ENCODE measurements at regions not wholly inside any gene's neighbourhood (a gene's known extent, or its start where the extent isn't known, plus 50 kb on each side); places are given as distances from the start of the nearest gene placed in this dataset.
"Not testable (repeated sequence)": the region's sequence is repeated elsewhere in the genome, so short reads cannot be mapped to it uniquely, and the experiment has no call there.

DNA sequence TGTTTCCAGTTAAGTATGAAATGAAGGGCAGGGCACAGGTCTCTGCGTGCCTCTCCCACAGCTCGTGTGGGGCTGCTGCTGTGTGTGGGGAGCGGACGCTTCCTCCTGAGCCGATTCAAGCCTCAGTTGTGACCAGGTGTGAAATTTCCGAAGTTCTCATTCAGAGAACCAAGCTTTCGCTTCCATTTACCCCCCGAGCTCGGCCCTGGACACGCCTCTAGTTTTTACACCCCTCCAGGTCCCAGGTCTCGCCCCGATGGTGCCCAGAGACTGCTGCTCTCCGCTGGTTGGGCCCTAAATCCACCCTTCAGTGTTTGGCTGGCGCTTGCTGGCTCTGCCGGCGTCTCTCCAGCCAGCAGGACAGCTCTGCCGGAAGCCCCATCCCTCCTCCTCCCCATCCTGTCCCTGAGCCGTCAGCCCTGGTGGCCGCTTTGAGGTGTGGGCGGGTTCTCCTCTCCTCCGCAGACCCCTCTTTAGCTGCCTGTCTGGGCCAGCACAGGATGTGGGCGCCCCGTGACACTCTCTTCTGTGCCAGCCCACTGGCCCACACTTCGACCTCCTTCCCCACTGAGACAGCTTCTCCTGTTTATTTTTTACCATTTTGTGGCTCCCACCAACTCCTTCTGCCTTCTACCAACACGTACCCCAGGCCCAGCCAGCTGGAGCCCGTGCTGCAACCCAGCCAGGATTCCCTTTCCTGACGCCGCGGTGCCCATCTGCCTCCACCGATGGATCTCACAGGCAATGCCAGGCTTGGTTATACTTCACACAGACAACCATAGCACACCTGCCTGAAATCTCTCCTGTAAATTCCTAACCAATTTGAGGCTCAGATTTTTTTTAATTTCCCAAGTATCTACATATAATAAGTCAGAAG, 142.8 kb downstream of the DLL1 start:
- DNase-seq (ENCODE audit: low read depth) = peak; percentile 44

DNA sequence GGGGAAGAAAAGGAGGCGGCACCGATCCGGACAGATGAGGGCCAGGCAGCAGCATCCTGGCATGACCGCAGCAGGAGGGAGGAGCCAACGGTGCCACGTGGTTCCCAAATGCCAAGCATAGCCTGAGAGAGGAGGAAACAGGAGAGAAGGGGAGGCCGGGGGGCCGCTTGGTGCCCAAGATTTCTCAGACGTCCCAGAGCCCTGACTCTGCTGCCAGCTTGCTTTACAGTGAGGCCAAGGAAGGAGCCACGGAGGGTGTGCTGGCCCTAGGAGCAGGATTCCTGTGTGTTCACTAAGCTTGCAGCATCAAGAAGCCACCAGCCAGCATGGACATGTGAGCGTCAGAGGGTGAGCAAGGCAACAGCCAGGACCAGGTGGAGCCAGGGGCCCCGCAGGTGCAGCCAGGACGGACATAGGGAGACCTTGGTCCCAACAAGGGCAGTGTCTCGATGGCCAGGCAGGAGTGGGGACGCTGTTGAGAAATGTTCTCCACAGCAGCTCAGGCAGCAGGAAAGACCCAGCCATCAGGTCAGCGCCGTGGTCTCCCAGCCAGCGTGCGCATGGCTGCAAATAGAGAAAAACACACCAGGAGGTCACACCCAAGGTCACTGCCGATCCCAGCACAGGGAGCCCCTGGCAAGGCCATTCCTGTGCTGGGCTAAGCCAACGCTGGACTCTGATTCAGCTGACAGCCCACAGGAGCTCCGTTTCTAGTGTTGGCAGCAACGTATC, 143.7 kb downstream of the DLL1 start:
- no peak for DNase-seq (ENCODE audit: low read depth)

DNA sequence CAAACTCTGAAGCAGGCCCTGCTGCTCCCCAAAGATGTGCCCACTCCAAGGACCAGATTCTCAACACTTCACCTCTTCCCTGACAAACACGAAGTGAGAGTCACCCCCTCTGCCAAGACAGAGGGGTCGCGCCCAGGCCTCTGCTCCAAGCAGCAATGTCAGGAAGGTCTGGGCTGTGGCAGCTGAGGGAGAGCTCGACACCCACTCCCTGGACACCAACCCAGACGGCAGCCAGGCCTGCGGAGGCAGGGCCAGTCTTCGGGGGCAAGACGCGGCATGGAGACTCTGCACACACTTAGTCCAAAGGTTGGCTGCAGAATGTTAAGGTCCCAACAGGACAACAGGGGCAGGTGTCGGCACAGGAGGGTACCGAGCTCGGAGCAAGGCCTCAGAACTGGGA, 144.2 kb downstream of the DLL1 start:
- no peak for DNase-seq (ENCODE audit: low read depth)

DNA sequence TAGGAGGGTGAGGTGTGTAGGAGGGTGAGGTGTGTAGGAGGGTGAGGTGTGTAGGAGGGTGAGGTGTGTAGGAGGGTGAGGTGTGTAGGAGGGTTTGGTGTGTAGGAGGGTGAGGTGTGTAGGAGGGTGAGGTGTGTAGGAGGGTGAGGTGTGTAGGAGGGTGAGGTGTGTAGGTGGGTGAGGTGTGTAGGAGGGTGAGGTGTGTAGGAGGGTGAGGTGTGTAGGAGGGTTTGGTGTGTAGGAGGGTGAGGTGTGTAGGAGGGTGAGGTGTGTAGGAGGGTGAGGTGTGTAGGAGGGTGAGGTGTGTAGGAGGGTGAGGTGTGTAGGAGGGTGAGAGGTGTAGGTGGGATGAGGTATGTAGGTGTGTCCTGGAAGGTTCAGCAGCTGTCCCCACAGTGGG, 144.7 kb downstream of the DLL1 start:
- not testable (repeated sequence) for DNase-seq (ENCODE audit: low read depth)

DNA sequence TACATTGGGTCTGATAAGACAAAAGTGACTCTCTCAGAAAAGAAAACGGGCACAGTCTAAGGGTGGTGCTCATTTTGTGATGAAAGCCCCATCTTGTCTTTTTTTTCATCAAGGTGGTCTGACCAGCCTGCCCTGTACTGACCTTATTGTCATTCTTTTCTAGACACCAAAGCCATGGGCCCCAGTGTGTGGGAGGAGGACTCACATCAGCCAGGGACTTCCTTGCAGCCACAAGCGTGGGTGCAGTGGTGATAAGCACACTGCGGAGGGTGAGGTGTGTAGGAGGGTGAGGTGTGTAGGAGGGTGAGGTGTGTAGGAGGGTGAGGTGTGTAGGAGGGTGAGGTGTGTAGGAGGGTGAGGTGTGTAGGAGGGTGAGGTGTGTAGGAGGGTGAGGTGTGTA, 145.2 kb downstream of the DLL1 start:
- not testable (repeated sequence) for DNase-seq (ENCODE audit: low read depth)

DNA sequence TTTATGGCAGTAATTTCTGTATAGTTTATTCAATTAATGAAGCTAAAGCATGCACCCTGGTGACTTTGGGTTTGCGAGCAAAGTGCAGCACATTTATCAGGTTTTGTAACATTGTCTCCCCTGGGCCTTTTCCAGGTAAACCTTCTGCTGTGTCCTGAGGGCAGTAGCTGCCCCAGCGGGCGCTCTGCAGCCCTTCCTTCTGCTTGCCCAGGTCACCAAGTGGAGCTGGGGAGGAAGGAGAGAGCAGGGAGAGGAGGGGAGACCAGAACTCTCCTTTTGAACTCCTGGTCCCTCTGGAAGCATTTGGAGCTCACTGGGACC, 145.6 kb downstream of the DLL1 start:
- no peak for DNase-seq (ENCODE audit: low read depth)

DNA sequence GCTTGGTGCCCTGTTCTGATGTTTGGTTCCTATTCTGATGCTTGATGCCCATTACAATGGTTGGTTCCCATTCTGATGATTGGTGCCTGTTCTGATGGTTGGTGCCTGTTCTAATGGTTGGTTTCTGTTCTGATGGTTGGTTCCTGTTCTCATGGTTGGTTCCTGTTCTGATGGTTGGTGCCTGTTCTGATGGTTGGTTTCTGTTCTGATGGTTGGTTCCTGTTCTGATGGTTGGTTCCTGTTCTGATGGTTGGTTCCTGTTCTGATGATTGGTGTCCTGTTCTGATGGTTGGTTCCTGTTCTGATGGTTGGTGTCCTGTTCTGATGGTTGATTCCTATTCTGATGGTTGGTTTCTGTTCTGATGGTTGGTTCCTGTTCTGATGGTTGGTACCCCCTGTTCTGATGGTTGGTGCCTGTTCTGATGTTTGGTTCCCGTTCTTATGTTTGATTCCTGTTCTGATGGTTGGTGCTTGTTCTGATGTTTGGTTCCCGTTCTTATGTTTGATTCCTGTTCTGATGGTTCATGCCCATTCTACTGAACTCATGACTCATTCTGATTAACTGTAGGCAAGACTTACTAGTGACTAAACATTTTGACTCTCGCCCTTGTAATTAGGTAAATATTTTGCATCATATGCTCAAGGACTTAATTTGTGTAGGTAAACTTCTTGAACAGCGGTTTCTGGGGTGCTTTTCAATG, 146.2 kb downstream of the DLL1 start:
- no peak for DNase-seq (ENCODE audit: low read depth)

DNA sequence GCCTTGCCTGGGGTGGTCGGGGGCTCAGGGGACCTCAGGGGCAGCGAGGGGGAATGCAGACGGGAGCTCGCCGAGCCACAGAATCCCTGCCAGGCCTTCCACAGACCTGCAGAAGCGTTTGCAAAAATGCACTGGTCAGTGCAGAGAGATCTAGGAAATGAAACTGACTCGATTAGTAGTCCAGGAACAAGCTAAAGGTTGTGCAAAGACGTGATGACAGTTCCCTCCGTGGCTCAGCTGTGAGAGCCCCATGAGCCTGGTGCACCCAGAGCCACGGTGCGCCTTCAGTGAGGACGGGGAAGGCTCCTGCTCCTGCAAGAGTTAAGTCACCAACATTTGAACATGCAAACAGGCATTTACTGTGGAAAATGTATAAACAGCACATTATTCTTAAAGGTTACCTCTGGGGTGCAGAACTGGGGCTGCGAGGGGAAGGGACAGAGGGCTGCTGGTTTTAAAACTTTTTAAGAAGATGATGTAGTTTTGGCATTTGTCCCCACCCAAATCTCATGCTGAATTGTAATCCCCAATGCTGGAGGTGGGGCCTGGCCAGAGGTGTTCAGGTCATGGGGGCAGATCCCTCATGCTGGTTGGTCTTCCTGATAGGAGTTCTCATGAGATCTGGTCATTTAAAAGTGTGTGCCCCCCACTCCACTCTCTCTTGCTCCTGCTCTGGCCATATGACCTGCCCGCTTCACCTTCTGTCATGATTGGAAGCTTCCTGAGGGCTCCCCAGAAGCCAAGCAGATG, 147.3 kb downstream of the DLL1 start:
- DNase-seq (ENCODE audit: low read depth) = no peak

DNA sequence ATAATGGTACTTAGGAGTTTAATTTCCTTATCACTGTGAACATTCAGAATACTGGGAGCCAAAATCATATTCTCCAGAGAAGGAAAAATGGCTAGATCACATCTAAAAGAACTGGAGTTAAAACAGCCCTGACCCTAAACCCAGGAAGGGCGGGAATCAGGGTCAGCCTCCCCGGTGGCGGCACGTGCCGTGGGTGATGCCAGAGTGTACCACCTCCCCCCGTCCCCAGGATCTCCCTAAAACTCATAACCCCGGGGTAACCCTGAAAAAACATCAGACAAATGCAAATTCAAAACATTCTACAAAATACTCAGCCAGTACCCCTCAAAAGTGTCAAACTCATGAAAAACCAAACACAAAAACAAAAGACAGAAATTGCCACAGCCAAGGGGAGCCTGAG, 148.3 kb downstream of the DLL1 start:
- DNase-seq (ENCODE audit: low read depth) = no peak

DNA sequence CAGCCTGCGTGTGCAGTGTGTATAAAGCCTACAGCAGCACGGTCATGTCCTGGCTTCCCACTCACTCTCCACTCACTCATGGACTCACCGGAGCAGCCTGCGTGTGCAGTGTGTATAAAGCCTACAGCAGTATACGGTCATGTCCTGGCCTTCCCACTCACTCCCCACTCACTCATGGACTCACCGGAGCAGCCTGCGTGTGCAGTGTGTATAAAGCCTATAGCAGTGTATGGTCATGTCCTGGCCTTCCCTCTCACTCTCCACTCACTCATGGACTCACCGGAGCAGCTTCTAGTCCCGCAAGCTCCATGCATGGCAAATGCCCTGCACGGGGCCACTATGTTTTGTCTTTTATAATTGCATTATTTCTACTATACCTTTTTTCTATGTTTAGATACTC, 149.8 kb downstream of the DLL1 start:
- DNase-seq (ENCODE audit: low read depth) = not testable (repeated sequence)

DNA sequence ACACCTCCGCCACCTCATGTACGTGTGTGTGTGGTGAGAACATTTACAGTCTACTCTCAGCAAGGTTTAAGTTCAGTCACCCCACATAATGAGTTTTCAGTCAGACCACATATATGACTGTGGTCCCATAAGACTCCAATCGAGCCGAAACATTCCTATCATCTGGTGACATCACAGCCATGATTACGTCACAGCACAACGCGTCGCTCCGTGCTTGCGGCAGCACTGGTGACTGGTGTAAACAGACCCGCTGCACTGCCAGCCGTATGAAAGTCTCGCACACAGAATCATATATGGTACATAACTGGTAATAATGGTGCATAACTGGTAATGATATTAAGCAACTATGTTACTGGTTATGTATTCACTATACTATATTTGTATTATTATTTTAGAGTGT, 150.7 kb downstream of the DLL1 start:
- no peak for DNase-seq (ENCODE audit: low read depth)

DNA sequence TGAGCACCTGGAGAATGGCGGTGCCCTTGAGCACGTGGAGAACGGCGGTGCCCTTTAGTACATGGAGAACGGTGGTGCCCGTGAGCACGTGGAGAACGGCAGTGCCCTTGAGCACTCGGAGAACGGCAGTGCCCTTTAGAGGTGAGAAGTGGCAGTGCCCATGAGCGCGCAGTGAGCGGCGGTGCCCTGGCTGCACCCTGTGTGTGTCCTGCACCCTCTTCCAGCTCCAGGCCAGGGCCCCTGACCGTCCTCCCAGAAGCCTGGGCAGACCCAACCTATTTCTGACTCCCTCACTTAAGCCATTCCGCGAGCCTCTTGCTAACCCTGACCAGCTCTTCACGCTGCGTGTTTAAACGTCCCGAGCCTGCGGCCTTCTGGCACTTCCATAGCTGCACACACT, 151.3 kb downstream of the DLL1 start:
- DNase-seq (ENCODE audit: low read depth) = no peak

DNA sequence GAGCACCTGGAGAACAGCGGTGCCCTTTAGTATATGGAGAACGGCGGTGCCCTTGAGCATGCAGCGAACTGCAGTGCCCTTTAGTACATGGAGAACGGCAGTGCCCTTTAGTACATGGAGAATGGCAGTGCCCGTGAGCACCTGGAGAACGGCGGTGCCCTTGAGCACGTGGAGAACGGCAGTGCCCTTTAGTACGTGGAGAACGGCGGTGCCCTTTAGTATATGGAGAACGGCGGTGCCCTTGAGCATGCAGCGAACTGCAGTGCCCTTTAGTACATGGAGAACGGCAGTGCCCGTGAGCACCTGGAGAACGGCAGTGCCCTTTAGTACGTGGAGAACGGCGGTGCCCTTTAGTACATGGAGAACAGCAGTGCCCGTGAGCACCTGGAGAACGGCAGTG, 151.8 kb downstream of the DLL1 start:
- not testable (repeated sequence) for DNase-seq (ENCODE audit: low read depth)

DNA sequence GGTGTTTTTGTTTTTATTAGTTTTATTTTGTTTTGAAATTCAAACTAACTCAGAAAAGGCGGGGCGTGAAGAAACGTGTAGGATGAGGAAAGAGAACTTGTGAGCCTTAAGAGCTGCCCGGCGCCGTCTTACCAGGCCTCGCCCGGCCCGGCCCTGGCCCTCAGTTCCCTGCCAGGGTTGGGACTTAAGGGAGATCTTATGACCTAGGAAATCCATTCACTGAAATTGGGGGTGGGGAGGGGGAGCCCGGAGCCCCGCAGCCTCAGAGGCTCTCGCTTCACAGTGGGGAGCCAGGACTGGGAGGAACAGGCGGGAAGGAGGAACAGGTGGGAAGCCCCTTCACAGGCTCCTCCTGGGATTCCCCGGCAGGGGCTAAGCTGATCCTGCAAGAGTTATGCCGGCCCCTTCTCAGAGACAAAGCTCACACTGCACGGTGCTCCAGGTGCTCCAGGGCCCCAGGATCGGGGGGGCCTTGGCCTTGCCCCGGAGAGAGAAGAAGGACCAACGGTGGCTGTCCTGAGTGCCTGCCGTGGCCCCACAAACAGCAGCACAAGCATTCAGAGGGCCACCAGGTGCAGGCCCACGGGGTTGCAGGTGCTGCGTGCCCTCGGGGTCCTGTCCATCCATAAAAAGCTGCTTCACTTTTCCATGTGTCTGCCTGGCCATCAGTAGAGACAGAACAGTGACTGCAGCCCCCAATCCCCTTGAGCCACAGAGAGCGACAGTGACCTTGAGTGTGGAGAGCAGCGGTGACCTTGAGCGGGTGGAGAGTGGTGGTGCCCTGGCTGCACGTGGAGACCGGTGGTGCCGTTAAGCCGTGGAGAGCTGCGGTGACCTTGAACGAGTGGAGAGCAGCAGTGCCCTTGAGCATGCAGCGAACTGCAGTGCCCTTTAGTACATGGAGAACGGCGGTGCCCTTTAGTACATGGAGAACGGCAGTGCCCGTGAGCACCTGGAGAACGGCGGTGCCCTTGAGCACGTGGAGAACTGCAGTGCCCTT, 152.7 kb downstream of the DLL1 start:
- DNase-seq (ENCODE audit: low read depth) = no peak

DNA sequence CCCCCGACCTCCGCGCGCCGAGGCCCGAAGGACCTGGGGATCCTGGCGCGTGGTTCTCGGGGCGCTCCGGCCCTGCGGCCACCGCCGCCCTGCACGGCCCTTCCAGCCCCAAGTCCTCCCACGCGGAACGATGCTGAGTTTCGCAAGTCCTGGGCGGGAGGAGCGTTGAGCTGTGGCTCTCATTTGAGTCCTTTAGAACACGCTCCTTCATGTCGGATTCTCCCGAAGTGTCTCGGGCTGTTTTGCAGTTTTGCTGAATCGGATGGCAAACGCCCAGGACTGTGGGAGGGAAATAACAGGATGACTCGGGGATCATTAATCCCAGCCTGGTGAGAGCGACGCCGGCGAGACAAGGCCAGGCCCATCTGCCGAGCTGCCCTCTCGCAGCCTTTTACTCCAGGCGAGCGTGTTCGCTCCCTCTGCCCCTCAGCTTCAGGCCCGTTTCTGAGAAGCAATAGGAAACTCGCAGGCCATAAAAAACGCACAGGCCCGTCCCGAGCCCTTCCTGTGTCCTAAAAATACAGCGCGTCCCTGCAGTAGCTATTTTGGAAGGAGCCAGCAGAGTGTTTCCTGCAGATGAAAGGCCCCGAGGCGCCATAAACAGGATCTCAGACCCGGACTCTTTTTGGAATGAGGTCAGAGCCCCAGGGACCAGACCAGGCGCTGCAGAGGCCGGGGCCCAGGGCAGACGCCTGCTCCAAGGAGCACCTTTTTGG, 153.5 kb downstream of the DLL1 start:
- DNase-seq (ENCODE audit: low read depth) = no peak

DNA sequence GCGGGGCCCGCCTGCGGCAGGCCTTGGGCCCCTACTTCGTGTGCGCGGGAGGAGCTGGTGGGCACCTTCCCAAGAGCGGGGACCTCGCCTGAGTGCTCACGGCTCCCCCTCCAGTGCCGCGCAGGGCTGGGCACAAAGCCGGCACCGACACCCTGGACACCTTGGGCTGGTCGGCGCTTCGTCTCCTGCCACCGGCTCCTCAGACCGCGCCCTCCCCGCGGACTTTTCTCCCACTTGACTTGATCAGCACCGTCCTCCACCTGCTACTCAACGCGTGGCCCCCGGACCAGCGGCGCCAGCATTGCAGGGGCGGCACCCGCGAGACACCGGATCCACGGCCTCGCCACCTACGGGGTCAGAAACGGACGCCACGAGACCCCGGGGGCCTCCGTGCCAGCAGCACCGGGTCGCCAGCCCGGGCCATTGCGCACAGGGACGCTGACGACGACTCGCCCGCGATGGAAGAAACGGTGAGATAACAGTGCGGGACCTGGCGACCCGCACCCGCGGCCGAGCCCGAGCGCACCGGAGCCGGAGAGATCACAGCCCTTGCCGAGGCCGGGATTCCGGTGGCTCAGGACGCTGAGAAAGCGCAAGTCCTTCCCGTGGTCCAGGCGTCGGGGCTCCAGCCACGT, 154.2 kb downstream of the DLL1 start:
- DNase-seq (ENCODE audit: low read depth) = no peak

DNA sequence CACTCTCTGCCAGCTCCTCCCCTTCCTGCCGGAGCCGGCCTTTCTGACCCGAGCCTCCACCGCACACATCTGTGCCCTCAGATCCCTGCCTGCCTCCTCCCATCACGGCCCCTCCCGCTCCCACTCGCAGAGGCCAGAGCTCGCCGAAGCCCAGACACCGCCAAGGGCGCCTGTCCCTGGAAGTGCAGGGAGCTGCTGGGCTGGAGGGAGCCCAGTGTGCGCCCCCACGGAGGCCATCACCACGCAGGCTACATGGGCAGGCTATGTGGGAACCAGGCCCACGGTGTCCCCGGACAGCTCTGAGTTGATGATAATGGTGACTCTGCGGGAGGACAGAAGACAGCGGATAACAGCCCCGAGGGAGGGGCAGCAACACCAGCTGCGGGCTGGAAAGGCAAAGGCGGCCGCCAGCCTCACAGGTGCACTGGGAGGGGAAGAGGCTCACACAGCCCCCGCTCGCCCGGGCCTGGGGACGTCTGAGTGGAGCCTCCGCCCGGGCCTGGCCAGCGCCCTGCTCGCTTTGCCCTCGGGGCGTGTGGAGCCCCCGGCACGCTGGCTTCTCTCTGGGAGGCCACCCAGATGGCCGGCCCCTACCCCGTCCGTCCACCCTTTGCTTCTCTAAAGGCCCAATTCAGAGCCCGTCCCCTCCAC, 154.9 kb downstream of the DLL1 start:
- no peak for DNase-seq (ENCODE audit: low read depth)

DNA sequence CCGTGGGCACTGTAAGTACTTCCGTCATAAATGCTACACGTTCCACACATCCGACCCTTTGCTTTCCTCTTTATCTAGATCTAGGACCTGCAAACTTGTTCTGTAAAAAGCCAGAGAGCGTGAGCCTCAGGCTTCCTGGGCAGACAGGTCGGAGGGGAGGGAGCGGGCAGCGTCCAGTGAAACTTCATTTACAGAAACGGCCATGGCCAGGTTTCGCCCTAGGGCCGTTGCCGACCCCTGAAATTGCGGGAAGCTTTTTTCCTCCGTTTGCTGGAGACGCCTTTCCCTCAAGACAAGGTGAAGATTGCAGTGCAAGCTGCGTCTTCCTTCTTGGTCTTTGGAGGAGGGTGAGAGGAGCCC, 155.4 kb downstream of the DLL1 start:
- no peak for DNase-seq (ENCODE audit: low read depth)
